Stomach (tissue), 4 donors: ENCODE measurements at regions not wholly inside any gene's neighbourhood (a gene's known extent, or its start where the extent isn't known, plus 50 kb on each side); places are given as distances from the start of the nearest gene placed in this dataset.

ENCODE experiments used
- POLR2A ChIP-seq, 4 donors: fragments of 450-650 bp; IDR thresholded peaks; one replicate each; pipeline ENCODE4 v1.6.1; 2016; ENCODE audit warnings: antibody characterized with exemption in 4 of 4, control low read depth in 2 of 4, mild to moderate bottlenecking in 1 of 4, moderate library complexity in 1 of 4
- TF ChIP-seq, protein P1 (sequence below), 7 experiments: fragments of 450-650 bp in 4 of 7; fragments of 200-600 bp in 3 of 7; sonication (generic) in 3 of 7; IDR thresholded peaks; one replicate each; pipeline ENCODE4 v1.5.1; 2016 to 2019; ENCODE audit warnings: antibody characterized with exemption in 7 of 7, control low read depth in 2 of 7, mild to moderate bottlenecking in 1 of 7

DNA sequence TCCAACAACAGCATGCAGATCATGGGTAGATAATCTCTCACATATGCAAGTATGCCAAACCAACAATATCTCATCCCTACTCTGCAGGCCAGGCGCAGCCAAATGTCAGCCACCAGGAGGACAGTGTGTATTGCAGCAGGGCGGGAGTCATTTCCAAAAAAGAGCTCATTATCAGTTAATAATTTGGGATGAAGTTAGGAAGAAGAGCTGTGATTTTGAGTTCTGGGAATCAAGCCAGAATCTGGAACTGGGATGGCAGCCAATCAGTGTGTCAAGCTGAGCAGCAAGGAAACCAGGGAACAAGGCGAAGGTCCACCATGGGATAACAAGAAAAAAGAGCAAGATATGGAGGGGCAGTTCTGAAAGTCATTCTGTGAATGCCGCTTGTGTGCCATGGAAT, 88.2 kb upstream of the CAMK2D start:
- TF ChIP-seq POLR2A (IDR thresholded peaks at IDR 0.05) = no peak
- TF ChIP-seq, protein P1, sequence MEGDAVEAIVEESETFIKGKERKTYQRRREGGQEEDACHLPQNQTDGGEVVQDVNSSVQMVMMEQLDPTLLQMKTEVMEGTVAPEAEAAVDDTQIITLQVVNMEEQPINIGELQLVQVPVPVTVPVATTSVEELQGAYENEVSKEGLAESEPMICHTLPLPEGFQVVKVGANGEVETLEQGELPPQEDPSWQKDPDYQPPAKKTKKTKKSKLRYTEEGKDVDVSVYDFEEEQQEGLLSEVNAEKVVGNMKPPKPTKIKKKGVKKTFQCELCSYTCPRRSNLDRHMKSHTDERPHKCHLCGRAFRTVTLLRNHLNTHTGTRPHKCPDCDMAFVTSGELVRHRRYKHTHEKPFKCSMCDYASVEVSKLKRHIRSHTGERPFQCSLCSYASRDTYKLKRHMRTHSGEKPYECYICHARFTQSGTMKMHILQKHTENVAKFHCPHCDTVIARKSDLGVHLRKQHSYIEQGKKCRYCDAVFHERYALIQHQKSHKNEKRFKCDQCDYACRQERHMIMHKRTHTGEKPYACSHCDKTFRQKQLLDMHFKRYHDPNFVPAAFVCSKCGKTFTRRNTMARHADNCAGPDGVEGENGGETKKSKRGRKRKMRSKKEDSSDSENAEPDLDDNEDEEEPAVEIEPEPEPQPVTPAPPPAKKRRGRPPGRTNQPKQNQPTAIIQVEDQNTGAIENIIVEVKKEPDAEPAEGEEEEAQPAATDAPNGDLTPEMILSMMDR (IDR thresholded peaks at IDR 0.05) = no peak
